ENCODE measurements at regions not wholly inside any gene's neighbourhood (a gene's known extent, or its start where the extent isn't known, plus 50 kb on each side); places are given as distances from the start of the nearest gene placed in this dataset.

DNA sequence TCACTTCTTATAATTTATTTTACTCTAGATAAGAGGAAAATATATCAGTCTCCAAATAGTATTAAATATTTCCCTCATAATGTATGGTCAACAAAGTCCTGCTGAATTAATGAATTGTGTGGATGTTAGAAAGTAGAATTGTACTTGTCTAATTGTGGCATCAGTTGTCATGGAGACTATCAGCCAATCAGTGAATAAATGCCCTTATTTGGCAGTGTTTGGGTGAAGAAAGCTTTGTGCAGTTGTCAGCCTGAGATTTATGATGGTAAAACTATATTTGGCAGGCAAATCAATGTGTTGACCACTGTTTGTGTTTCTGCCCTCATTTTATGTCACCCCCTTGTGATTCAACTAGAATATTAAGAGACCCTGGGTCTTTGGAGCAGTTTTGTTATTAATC is 293.6 kb upstream of the MDFIC2 start:
- Mint-ChIP-seq H3K27ac (no peak overlapping the region), H3K9me3 (peaks cover 2% of the 10 kb centered on the region), H3K27me3 (ENCODE audit: low read depth, poor library complexity) (peaks cover 3% of the 10 kb centered on the region), H3K4me1 (peaks cover 8% of the 10 kb centered on the region), H3K36me3 (ENCODE audit: low read depth) (no peaks in the 10 kb centered on the region), H3K4me3 (no peak overlapping the region)
- TF ChIP-seq, protein P1, sequence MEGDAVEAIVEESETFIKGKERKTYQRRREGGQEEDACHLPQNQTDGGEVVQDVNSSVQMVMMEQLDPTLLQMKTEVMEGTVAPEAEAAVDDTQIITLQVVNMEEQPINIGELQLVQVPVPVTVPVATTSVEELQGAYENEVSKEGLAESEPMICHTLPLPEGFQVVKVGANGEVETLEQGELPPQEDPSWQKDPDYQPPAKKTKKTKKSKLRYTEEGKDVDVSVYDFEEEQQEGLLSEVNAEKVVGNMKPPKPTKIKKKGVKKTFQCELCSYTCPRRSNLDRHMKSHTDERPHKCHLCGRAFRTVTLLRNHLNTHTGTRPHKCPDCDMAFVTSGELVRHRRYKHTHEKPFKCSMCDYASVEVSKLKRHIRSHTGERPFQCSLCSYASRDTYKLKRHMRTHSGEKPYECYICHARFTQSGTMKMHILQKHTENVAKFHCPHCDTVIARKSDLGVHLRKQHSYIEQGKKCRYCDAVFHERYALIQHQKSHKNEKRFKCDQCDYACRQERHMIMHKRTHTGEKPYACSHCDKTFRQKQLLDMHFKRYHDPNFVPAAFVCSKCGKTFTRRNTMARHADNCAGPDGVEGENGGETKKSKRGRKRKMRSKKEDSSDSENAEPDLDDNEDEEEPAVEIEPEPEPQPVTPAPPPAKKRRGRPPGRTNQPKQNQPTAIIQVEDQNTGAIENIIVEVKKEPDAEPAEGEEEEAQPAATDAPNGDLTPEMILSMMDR (IDR thresholded peaks at IDR 0.05) = no peak
- DNase-seq = no peak

DNA sequence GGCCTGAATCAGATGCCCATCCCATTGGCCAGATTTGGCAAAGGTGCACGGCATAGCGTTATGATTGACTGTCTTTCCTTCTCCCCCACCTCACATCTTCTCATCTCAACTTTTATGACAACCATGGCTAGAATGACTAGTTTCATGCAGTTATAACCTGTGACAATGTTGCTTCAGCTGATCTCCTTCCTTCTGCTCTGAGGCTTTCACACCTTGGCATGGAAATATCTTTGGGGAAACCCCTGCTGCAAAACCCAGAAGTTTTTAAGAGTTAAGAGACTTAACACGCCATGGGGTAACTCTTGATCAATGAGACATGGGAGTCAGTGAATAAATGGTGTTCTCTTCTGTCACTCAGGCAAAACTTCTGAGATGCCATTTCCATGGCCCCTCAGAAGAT is 290.7 kb upstream of the MDFIC2 start:
- Mint-ChIP-seq H3K4me1 (peaks cover 8% of the 10 kb centered on the region), H3K4me3 (no peak overlapping the region), H3K36me3 (ENCODE audit: low read depth) (no peaks in the 10 kb centered on the region), H3K27me3 (ENCODE audit: low read depth, poor library complexity) (peaks cover 3% of the 10 kb centered on the region), H3K27ac (no peak overlapping the region), H3K9me3 (no peaks in the 10 kb centered on the region)
- DNase-seq = no peak
- TF ChIP-seq, protein P1 (IDR thresholded peaks at IDR 0.05) = no peak

DNA sequence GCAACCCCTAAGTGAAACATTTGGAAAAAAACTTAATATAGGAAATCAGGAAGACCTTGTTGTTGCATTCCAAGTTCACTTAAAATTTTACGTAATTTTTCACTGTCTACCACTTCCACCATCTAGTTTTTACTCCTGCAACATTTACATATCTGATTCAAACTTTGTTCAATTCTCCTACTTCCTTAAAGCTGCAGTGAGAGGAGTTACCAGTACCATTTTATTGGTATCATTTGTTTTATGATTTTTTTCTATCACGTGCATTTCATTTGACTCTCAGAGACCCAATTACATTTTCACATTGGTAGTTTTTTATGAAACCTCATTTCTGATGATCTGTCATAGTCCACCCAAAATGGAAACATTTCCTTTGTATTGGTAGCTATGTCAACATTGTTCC is 284.9 kb upstream of the MDFIC2 start:
- TF ChIP-seq, protein P1 (IDR thresholded peaks at IDR 0.05) = no peak
- no peaks in the 10 kb centered on the region for H3K9me3 Mint-ChIP-seq
- peaks cover 2% of the 10 kb centered on the region for H3K27me3 Mint-ChIP-seq (ENCODE audit: low read depth, poor library complexity)
- no peak overlapping the region for H3K27ac Mint-ChIP-seq
- H3K4me3 Mint-ChIP-seq = no peak overlapping the region
- no peak for DNase-seq
- H3K36me3 Mint-ChIP-seq (ENCODE audit: low read depth) = no peaks in the 10 kb centered on the region
- no peaks in the 10 kb centered on the region for H3K4me1 Mint-ChIP-seq

DNA sequence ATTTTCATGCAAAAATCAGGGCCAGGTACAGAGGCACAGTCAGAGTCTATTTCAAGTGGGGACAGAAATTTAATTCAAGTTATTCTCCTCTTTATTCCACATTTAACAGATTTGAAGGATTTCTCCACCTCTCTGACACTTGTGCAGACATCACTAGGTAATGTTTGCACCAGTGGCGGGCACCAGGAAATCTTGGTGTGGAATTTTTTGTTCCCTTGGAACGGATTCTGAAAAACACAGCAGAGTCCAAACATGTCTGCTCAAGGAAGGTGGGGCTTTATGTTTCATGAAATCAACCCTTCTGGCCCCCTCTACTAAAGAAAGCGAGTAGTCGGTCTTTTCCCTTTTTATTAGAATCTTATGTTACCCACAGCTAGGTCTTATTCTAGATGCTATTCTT is 271.2 kb upstream of the MDFIC2 start:
- Mint-ChIP-seq H3K27ac (no peak overlapping the region), H3K36me3 (ENCODE audit: low read depth) (no peaks in the 10 kb centered on the region), H3K27me3 (ENCODE audit: low read depth, poor library complexity) (no peaks in the 10 kb centered on the region), H3K4me3 (no peak overlapping the region), H3K4me1 (no peaks in the 10 kb centered on the region), H3K9me3 (no peaks in the 10 kb centered on the region)
- TF ChIP-seq, protein P1 (IDR thresholded peaks at IDR 0.05) = no peak
- DNase-seq = no peak

DNA sequence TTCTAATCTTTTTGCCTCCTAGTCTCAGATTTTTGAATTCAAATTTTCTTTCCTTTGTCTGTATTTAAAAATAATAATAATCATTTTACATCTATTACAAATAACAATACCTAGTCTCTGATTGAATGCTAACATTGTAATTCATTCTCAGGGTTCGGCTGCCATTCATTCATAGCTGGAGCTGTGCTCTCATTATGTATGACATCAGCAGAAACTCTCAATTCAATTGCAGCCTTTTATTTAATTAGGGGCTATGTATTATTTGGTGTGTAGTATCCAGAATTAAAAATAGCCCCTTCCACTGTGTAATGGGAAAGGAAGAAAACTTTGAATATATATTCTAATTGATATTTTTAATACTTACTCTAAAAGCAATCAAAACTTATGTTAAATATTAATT is 270.4 kb upstream of the MDFIC2 start:
- Mint-ChIP-seq H3K36me3 (ENCODE audit: low read depth) (no peaks in the 10 kb centered on the region), H3K9me3 (no peaks in the 10 kb centered on the region), H3K4me1 (no peaks in the 10 kb centered on the region), H3K27ac (no peak overlapping the region), H3K27me3 (ENCODE audit: low read depth, poor library complexity) (no peaks in the 10 kb centered on the region), H3K4me3 (no peak overlapping the region)
- DNase-seq = no peak
- TF ChIP-seq, protein P1 (IDR thresholded peaks at IDR 0.05) = no peak

DNA sequence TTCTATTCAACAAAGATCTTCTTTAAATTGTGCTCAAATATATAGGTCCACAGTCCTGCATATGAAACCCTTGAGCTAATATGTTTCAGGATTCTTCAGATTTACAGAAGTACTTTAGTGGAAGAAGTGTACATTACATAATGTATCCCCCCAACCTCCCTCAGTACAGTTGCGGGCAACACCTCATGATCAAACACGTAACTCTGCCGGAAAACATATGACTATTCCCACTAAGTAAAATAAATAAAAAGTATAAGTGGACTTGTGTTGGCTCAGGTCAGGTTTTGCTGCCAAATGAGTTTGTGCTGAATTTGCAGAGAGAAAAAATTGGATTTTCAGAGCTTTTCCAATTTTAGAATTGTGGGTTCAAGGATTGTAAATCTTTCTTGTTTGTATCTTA is 267.6 kb upstream of the MDFIC2 start:
- no peak overlapping the region for H3K4me3 Mint-ChIP-seq
- no peaks in the 10 kb centered on the region for H3K9me3 Mint-ChIP-seq
- no peak overlapping the region for H3K27ac Mint-ChIP-seq

More for the DNA sequence above, 267.6 kb upstream of the MDFIC2 start:
- no peaks in the 10 kb centered on the region for H3K27me3 Mint-ChIP-seq (ENCODE audit: low read depth, poor library complexity)
- TF ChIP-seq, protein P1 (IDR thresholded peaks at IDR 0.05) = no peak
- no peaks in the 10 kb centered on the region for H3K36me3 Mint-ChIP-seq (ENCODE audit: low read depth)
- no peaks in the 10 kb centered on the region for H3K4me1 Mint-ChIP-seq
- DNase-seq = no peak
